NOMO-1 treated with dmso at 0.1 percent for 144 hours (cell line): ENCODE measurements at regions not wholly inside any gene's neighbourhood (a gene's known extent, or its start where the extent isn't known, plus 50 kb on each side); places are given as distances from the start of the nearest gene placed in this dataset.
"Not testable (repeated sequence)": the region's sequence is repeated elsewhere in the genome, so short reads cannot be mapped to it uniquely, and the experiment has no call there.

ENCODE experiments used
- DNase-seq: peaks from one replicate; lab custom pipeline; 2025; ENCODE audit not compliant: unreplicated experiment; lab: John Stamatoyannopoulos, UW

- DNase-seq = no peak
Observed at GRCh38 chr7:69467826-69468225, 130.4 kb upstream of the AUTS2 start.

GRCh38 chr7:69476416-69476815, 121.9 kb upstream of the AUTS2 start:
- DNase-seq = no peak

- DNase-seq = no peak
Observed at GRCh38 chr7:69482676-69483075, 115.6 kb upstream of the AUTS2 start.

- DNase-seq = no peak
Observed at GRCh38 chr7:69489533-69489932, 108.7 kb upstream of the AUTS2 start.

- DNase-seq = no peak
Observed at GRCh38 chr7:69498671-69499070, 99.6 kb upstream of the AUTS2 start.

GRCh38 chr7:69502358-69502757, 95.9 kb upstream of the AUTS2 start:
- DNase-seq = no peak

- no peak for DNase-seq
Observed at GRCh38 chr7:69504733-69505420, 93.4 kb upstream of the AUTS2 start.

- DNase-seq = no peak
Observed at GRCh38 chr7:69508736-69509135, 89.5 kb upstream of the AUTS2 start.

- DNase-seq = no peak
Observed at GRCh38 chr7:69510114-69510513, 88.2 kb upstream of the AUTS2 start.

- DNase-seq = no peak
Observed at GRCh38 chr7:69515495-69516212, 82.6 kb upstream of the AUTS2 start.

GRCh38 chr7:69516238-69516820, 81.9 kb upstream of the AUTS2 start:
- DNase-seq = no peak

GRCh38 chr7:69517985-69518704, 80.1 kb upstream of the AUTS2 start:
- no peak for DNase-seq

- no peak for DNase-seq
Observed at GRCh38 chr7:69518705-69519077, 79.6 kb upstream of the AUTS2 start.

GRCh38 chr7:69526570-69526969, 71.7 kb upstream of the AUTS2 start:
- no peak for DNase-seq

- DNase-seq = no peak
Observed at GRCh38 chr7:69527706-69528105, 70.6 kb upstream of the AUTS2 start.

- DNase-seq = no peak
Observed at GRCh38 chr7:69531050-69531449, 67.2 kb upstream of the AUTS2 start.

- DNase-seq = no peak
Observed at GRCh38 chr7:69534461-69535041, 63.7 kb upstream of the AUTS2 start.

- no peak for DNase-seq
Observed at GRCh38 chr7:69537691-69538090, 60.6 kb upstream of the AUTS2 start.

GRCh38 chr7:69539531-69539930, 58.7 kb upstream of the AUTS2 start:
- no peak for DNase-seq

GRCh38 chr7:69540287-69540686, 58.0 kb upstream of the AUTS2 start:
- no peak for DNase-seq

- not testable (repeated sequence) for DNase-seq
Observed at GRCh38 chr7:69541779-69542432, 56.4 kb upstream of the AUTS2 start.
